ENCODE measurements at regions not wholly inside any gene's neighbourhood (a gene's known extent, or its start where the extent isn't known, plus 50 kb on each side); places are given as distances from the start of the nearest gene placed in this dataset.

DNA sequence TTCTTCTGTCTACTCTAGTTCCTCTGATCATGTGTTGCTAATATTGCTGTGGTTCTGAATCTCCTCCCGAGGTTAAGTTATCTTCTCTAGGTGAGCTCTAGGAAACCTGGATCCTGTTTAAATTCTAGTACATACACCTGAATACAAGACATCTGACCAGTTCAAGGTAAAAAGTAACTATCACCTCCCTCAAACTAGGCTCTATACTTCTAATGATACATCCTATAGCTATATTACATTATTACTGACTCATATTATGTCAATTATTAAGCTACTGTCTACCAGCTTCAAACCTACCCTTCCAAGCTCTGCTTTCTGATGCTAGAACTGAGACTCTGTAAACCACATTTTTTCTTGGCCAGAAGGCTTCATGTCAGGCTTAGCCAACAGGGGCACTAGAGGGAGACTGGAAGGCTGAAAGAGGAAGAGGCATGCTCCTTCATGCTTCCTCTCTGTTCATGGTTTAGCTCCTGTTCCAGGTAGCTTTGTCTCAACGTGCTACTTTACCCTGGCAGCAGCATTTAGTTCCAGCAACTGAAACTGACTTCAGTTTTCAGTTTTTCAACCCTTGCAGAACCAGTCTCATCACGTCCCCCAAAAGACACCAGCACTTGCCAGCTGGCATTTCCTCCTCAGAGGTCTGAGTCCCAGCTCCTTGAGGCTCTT, 148.4 kb upstream of the TOP1 start:
- RAD21 ChIA-PET (ENCODE audit: low non-redundant PET in 1 of 2, low total read pairs in 2 of 2, uncharacterized antibody in 2 of 2, unreplicated experiment in 2 of 2): no interaction called here
- Histone ChIP-seq H4K20me1 (ENCODE audit: insufficient read depth) (no peaks in the 10 kb centered on the region), H3K4me3 (replicated peaks in 1 of 2; ENCODE audit: low read depth in 1 of 2, low read length in 2 of 2) (no peak overlapping the region), H3K79me2 (ENCODE audit: insufficient read depth, low read length) (no peaks in the 10 kb centered on the region), H3K27me3 (ENCODE audit: insufficient read depth, low read length) (no peaks in the 10 kb centered on the region), H3K9me3 (ENCODE audit: control insufficient read depth in 1 of 2, insufficient read depth in 1 of 2, low read depth in 1 of 2, low read length in 2 of 2) (no peaks in the 10 kb centered on the region), H3K4me2 (ENCODE audit: low read length) (no peak overlapping the region), H3K4me1 (ENCODE audit: control insufficient read depth in 1 of 2, insufficient read depth in 2 of 2, low read length in 2 of 2) (peaks cover 0 to 7% of the 10 kb centered on the region in 2 experiments; a peak in 2 of 4 replicates), H3K36me3 (ENCODE audit: control insufficient read depth in 1 of 2, insufficient read depth in 2 of 2, low read length in 2 of 2) (no peaks in the 10 kb centered on the region), H3K9me2 (ENCODE audit: insufficient read depth) (no peaks in the 10 kb centered on the region), H3K9ac (ENCODE audit: low read length) (no peak overlapping the region), H3K27ac (ENCODE audit: low read depth, low read length) (no peak overlapping the region), H2AFZ (ENCODE audit: low read depth, low read length, poor library complexity, severe bottlenecking) (no peak overlapping the region)
- POLR2A ChIA-PET: no interaction called here
- DNase-seq (ENCODE audit: low read depth, low spot score) (no peak), ATAC-seq (peak; percentile 69; the same call in 1 of the 2 replicates)
- TF ChIP-seq POLR2A (IDR thresholded peaks at IDR 0.05; ENCODE audit: borderline replicate concordance, extremely low read depth, insufficient read depth, insufficient read length): no peak
- TF ChIP-seq, protein P1, sequence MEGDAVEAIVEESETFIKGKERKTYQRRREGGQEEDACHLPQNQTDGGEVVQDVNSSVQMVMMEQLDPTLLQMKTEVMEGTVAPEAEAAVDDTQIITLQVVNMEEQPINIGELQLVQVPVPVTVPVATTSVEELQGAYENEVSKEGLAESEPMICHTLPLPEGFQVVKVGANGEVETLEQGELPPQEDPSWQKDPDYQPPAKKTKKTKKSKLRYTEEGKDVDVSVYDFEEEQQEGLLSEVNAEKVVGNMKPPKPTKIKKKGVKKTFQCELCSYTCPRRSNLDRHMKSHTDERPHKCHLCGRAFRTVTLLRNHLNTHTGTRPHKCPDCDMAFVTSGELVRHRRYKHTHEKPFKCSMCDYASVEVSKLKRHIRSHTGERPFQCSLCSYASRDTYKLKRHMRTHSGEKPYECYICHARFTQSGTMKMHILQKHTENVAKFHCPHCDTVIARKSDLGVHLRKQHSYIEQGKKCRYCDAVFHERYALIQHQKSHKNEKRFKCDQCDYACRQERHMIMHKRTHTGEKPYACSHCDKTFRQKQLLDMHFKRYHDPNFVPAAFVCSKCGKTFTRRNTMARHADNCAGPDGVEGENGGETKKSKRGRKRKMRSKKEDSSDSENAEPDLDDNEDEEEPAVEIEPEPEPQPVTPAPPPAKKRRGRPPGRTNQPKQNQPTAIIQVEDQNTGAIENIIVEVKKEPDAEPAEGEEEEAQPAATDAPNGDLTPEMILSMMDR (IDR thresholded peaks at IDR 0.05 in 2 of 3, conservative IDR thresholded peaks at IDR 0.05 in 1 of 3; ENCODE audit: borderline replicate concordance in 1 of 3, insufficient read depth in 1 of 3, low read depth in 2 of 3, low read length in 2 of 3): peak in 2 of 3 experiments; percentile 28 to 37; a peak in 2 of 6 replicates
- no peak for TF ChIP-seq JUND (IDR thresholded peaks at IDR 0.05)
- intact Hi-C loops (cut with micrococcal nuclease): no loop called here
- BruUV-seq (replicated peaks): no TSS peak
- CTCF ChIA-PET: interaction anchor here (1.2 to 1.7 kb wide), 2 partner anchors 139 to 460 kb away, joined by 3 read pairs; partner anchors contain the start of gene LPIN3

- no peak; the same call in 1 of the 2 replicates for ATAC-seq
- no TSS peak for BruUV-seq (replicated peaks)
- Histone ChIP-seq H3K9me3 (ENCODE audit: control insufficient read depth in 1 of 2, insufficient read depth in 1 of 2, low read depth in 1 of 2, low read length in 2 of 2) (no peaks in the 10 kb centered on the region), H3K4me2 (ENCODE audit: low read length) (no peak overlapping the region), H3K9me2 (ENCODE audit: insufficient read depth) (no peaks in the 10 kb centered on the region), H3K9ac (ENCODE audit: low read length) (no peak overlapping the region), H3K4me3 (replicated peaks in 1 of 2; ENCODE audit: low read depth in 1 of 2, low read length in 2 of 2) (no peak overlapping the region), H2AFZ (ENCODE audit: low read depth, low read length, poor library complexity, severe bottlenecking) (no peak overlapping the region), H3K4me1 (ENCODE audit: control insufficient read depth in 1 of 2, insufficient read depth in 2 of 2, low read length in 2 of 2) (peaks cover 0 to 7% of the 10 kb centered on the region in 2 experiments; a peak in 2 of 4 replicates), H3K79me2 (ENCODE audit: insufficient read depth, low read length) (no peaks in the 10 kb centered on the region), H3K36me3 (ENCODE audit: control insufficient read depth in 1 of 2, insufficient read depth in 2 of 2, low read length in 2 of 2) (no peaks in the 10 kb centered on the region), H3K27me3 (ENCODE audit: insufficient read depth, low read length) (no peaks in the 10 kb centered on the region), H4K20me1 (ENCODE audit: insufficient read depth) (no peaks in the 10 kb centered on the region), H3K27ac (ENCODE audit: low read depth, low read length) (no peak overlapping the region)
- ChIA-PET CTCF (interaction anchor here (1.7 kb wide), 1 partner anchor 139 kb away, joined by 3 read pairs; no protein-coding TSS in a partner anchor), POLR2A (no interaction called here), RAD21 (ENCODE audit: low non-redundant PET in 1 of 2, low total read pairs in 2 of 2, uncharacterized antibody in 2 of 2, unreplicated experiment in 2 of 2) (no interaction called here)
- intact Hi-C loops (cut with micrococcal nuclease): no loop called here
- DNase-seq (ENCODE audit: low read depth, low spot score): no peak
- no peak for TF ChIP-seq CEBPB (IDR thresholded peaks at IDR 0.05; ENCODE audit: low read depth)
- TF ChIP-seq, protein P2, sequence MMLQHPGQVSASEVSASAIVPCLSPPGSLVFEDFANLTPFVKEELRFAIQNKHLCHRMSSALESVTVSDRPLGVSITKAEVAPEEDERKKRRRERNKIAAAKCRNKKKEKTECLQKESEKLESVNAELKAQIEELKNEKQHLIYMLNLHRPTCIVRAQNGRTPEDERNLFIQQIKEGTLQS (IDR thresholded peaks at IDR 0.05): no peak
- no peak for TF ChIP-seq EGR1 (IDR thresholded peaks at IDR 0.05; ENCODE audit: low read depth)
- TF ChIP-seq, protein P1 (IDR thresholded peaks at IDR 0.05 in 2 of 3, conservative IDR thresholded peaks at IDR 0.05 in 1 of 3; ENCODE audit: borderline replicate concordance in 1 of 3, insufficient read depth in 1 of 3, low read depth in 2 of 3, low read length in 2 of 3): no peak
- TF ChIP-seq POLR2AphosphoS5 (IDR thresholded peaks at IDR 0.05; ENCODE audit: low read depth, low read length): no peak
- TF ChIP-seq, protein P3, sequence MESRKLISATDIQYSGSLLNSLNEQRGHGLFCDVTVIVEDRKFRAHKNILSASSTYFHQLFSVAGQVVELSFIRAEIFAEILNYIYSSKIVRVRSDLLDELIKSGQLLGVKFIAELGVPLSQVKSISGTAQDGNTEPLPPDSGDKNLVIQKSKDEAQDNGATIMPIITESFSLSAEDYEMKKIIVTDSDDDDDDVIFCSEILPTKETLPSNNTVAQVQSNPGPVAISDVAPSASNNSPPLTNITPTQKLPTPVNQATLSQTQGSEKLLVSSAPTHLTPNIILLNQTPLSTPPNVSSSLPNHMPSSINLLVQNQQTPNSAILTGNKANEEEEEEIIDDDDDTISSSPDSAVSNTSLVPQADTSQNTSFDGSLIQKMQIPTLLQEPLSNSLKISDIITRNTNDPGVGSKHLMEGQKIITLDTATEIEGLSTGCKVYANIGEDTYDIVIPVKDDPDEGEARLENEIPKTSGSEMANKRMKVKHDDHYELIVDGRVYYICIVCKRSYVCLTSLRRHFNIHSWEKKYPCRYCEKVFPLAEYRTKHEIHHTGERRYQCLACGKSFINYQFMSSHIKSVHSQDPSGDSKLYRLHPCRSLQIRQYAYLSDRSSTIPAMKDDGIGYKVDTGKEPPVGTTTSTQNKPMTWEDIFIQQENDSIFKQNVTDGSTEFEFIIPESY (IDR thresholded peaks at IDR 0.05; ENCODE audit: extremely low read depth, insufficient replicate concordance, low read length): no peak
- no peak for TF ChIP-seq JUND (IDR thresholded peaks at IDR 0.05)
- no peak for TF ChIP-seq ZFX (IDR thresholded peaks at IDR 0.05)
- TF ChIP-seq POLR2A (IDR thresholded peaks at IDR 0.05; ENCODE audit: borderline replicate concordance, extremely low read depth, insufficient read depth, insufficient read length): no peak
These were observed 147.9 kb upstream of the TOP1 start for GRCh38 chr20:40880729-40881109.
